K562 (cell line): ENCODE measurements at regions not wholly inside any gene's neighbourhood (a gene's known extent, or its start where the extent isn't known, plus 50 kb on each side); places are given as distances from the start of the nearest gene placed in this dataset.

ENCODE experiments used
- ATAC-seq: fragments of 200-7000 bp; cut with Tn5 transposase; 3 replicates; pipeline ENCODE4 v1.9.1; 2020; ENCODE audit warnings: moderate library complexity
- BruUV-seq: library from RNA; stranded (reverse); fragments of 400-500 nt; replicated peaks from 2 replicates; lab custom pipeline; 2021; lab: Mats Ljungman, UMichigan
- CTCF ChIA-PET: fragments of 300-600 bp; formaldehyde crosslinking; extraction: SDS; loops from one replicate; lab custom pipeline; 2021; ENCODE audit warnings: low intra/inter-chr PET ratio; lab: Yijun Ruan, JAX
- POLR2A ChIA-PET: fragments of 300-600, 350-650 bp; sonication (Branson Sonifier 250); formaldehyde crosslinking; extraction: SDS; loops from one replicate; lab custom pipeline; 2021; ENCODE audit warnings: antibody characterized with exemption, inconsistent platforms; lab: Yijun Ruan, JAX
- DNase-seq, 4 experiments: peaks; one replicate each; pipeline versions ENCODE4 v3.0.0 to v3.0.0-alpha.2; 2011 to 2018; ENCODE audit warnings: low spot score in 3 of 4, mixed read lengths in 3 of 4; ENCODE audit errors: extremely low read depth in 1 of 4
- FAIRE-seq: peaks from 2 replicates; lab custom pipeline; 2011; peaks lifted over from hg19 to GRCh38; lab: Jason Lieb, UNC
- H2AFZ ChIP-seq: 2 replicates; pipeline ENCODE4 v1.6.0; 2011; ENCODE audit warnings: low read depth, low read length, control low read depth, inconsistent platforms
- H3K27ac ChIP-seq: fragments of 200-600 bp; 3 replicates; pipeline ENCODE4 v1.8.0; 2011; ENCODE audit warnings: low read depth, mild to moderate bottlenecking, control low read depth, inconsistent platforms, low read length, moderate library complexity, mixed read lengths; ENCODE audit errors: extremely low read depth
- H3K27me3 ChIP-seq, 2 experiments: fragments of 300-600 bp in 1 of 2; 2 replicates in 1 of 2; 3 replicates in 1 of 2; pipeline versions ENCODE4 v1.6.0 to v1.8.0; 2011; ENCODE audit warnings: inconsistent platforms in 2 of 2, low read length in 2 of 2, mild to moderate bottlenecking in 1 of 2, mixed read lengths in 1 of 2, moderate library complexity in 1 of 2; ENCODE audit not compliant: control insufficient read depth in 2 of 2, insufficient read depth in 2 of 2
- H3K36me3 ChIP-seq: fragments of 300-600 bp; 3 replicates; pipeline ENCODE4 v1.8.0; 2011; ENCODE audit warnings: mild to moderate bottlenecking, low read length, inconsistent platforms; ENCODE audit not compliant: control insufficient read depth, insufficient read depth
- H3K4me1 ChIP-seq, 2 experiments: fragments of 200-600 bp in 1 of 2; replicated peaks in 1 of 2; 2 replicates in 1 of 2; 3 replicates in 1 of 2; pipeline versions ENCODE4 v1.5.1 to v1.8.0; 2011; ENCODE audit warnings: inconsistent platforms in 2 of 2, low read length in 2 of 2, mild to moderate bottlenecking in 1 of 2, mixed read lengths in 1 of 2, moderate library complexity in 1 of 2; ENCODE audit not compliant: control insufficient read depth in 2 of 2, insufficient read depth in 2 of 2
- H3K4me2 ChIP-seq: 2 replicates; pipeline ENCODE4 v1.6.1; 2011; ENCODE audit warnings: low read length, control low read depth, inconsistent platforms, mixed read lengths; ENCODE audit not compliant: insufficient read depth
- H3K4me3 ChIP-seq: fragments of 200-600 bp; sonication (generic), shearing (Covaris generic); 2 replicates; pipeline ENCODE4 v1.5.1; 2016; ENCODE audit warnings: control low read depth, inconsistent platforms
- H3K79me2 ChIP-seq: fragments of 200-600 bp; 3 replicates; pipeline ENCODE4 v1.8.0; 2011; ENCODE audit warnings: low read length, inconsistent platforms; ENCODE audit not compliant: control insufficient read depth, insufficient read depth
- H3K9ac ChIP-seq, 2 experiments: 2 replicates each; pipeline versions ENCODE4 v1.6.0 to v1.6.1; 2011; ENCODE audit warnings: low read depth in 2 of 2, low read length in 2 of 2, control low read depth in 1 of 2, inconsistent platforms in 1 of 2, mild to moderate bottlenecking in 1 of 2, mixed read lengths in 1 of 2; ENCODE audit not compliant: insufficient read depth in 1 of 2
- H3K9me1 ChIP-seq: one replicate; pipeline ENCODE4 v1.6.0; 2011; ENCODE audit warnings: inconsistent platforms, mild to moderate bottlenecking, low read length, moderate library complexity; ENCODE audit not compliant: control insufficient read depth, insufficient read depth
- H3K9me3 ChIP-seq: replicated peaks from 2 replicates; pipeline ENCODE4 v1.5.1; 2011; ENCODE audit warnings: low read depth, low read length, inconsistent platforms; ENCODE audit not compliant: control insufficient read depth, insufficient read depth
- H4K20me1 ChIP-seq: replicated peaks from 2 replicates; pipeline ENCODE4 v1.6.1; 2011; ENCODE audit warnings: low read length, inconsistent platforms, mixed read lengths; ENCODE audit not compliant: control insufficient read depth, insufficient read depth
- ATF3 ChIP-seq, 2 experiments: fragments of 450-650 bp in 1 of 2; sonication (generic) in 1 of 2; formaldehyde crosslinking in 1 of 2; IDR thresholded peaks in 1 of 2; conservative IDR thresholded peaks in 1 of 2; 2 replicates each; pipeline versions ENCODE4 v1.6.1 to v1.8.1; 2016 to 2023; ENCODE audit warnings: mild to moderate bottlenecking in 2 of 2, moderate library complexity in 2 of 2, inconsistent platforms in 1 of 2, missing genetic modification reagents in 1 of 2
- DIDO1 ChIP-seq: fragments of 450-650 bp; IDR thresholded peaks from 2 replicates; pipeline ENCODE4 v1.6.1; 2016; ENCODE audit warnings: low read depth, missing biosample characterization, missing genetic modification characterization
- MAFK ChIP-seq: IDR thresholded peaks from 2 replicates; pipeline ENCODE4 v1.6.1; 2011; ENCODE audit warnings: low read length, improper control_type of control experiment
- MAZ ChIP-seq, 2 experiments: fragments of 450-650 bp in 1 of 2; sonication (generic) in 1 of 2; formaldehyde crosslinking; IDR thresholded peaks in 1 of 2; conservative IDR thresholded peaks in 1 of 2; 2 replicates each; pipeline versions ENCODE4 v1.4.0 to v1.5.0; 2020; ENCODE audit warnings: mild to moderate bottlenecking in 1 of 2, missing genetic modification reagents in 1 of 2
- SPI1 ChIP-seq: IDR thresholded peaks from 2 replicates; pipeline ENCODE4 v1.6.1; 2011; ENCODE audit warnings: low read depth, low read length, control low read depth, borderline replicate concordance
- ZNF407 ChIP-seq: fragments of 450-650 bp; IDR thresholded peaks from 2 replicates; pipeline ENCODE4 v1.6.1; 2016; ENCODE audit warnings: low read depth
- ZNF408 ChIP-seq: fragments of 250-450 bp; sonication (Bioruptor Pico); IDR thresholded peaks from 2 replicates; pipeline ENCODE4 v1.4.0; 2020; ENCODE audit warnings: low read depth, mild to moderate bottlenecking, moderate library complexity
- ZNF518B ChIP-seq: fragments of 250-450 bp; sonication (Bioruptor Pico); IDR thresholded peaks from 2 replicates; pipeline ENCODE4 v1.5.0; 2021; ENCODE audit warnings: mild to moderate bottlenecking, moderate library complexity
- ZSCAN32 ChIP-seq: fragments of 450-650 bp; formaldehyde crosslinking; IDR thresholded peaks from 2 replicates; pipeline ENCODE4 v1.4.0; 2020; ENCODE audit warnings: mild to moderate bottlenecking, moderate library complexity
- WGBS: fragments of 100-300 bp; shearing (Covaris generic); methylation state at CpG from one replicate; pipeline ENCODE4 v1.1.6; 2016; ENCODE audit warnings: low coverage, mixed read lengths; ENCODE audit not compliant: insufficient coverage; ENCODE audit errors: missing lambda C conversion rate; 5-methylcytosine and 5-hydroxymethylcytosine counted together
- in situ Hi-C: fragments of 300-500 bp; cut with MboI; formaldehyde crosslinking; loops from 4 replicates; pipeline ENCODE4 v1.15.0; 2018; ENCODE audit warnings: inconsistent platforms, mixed read lengths
- intact Hi-C: fragments of 100-400 bp; cut with micrococcal nuclease; formaldehyde crosslinking; loops from 2 replicates; pipeline ENCODE4 v1.14.2; 2022

- ChIA-PET CTCF (no interaction called here), POLR2A (no interaction called here)
- Histone ChIP-seq H3K27ac (no peak overlapping the region), H3K4me2 (no peak overlapping the region), H3K27me3 (no peaks in the 10 kb centered on the region), H3K4me3 (no peak overlapping the region), H3K4me1 (no peaks in the 10 kb centered on the region), H2AFZ (no peak overlapping the region), H3K9me1 (no peaks in the 10 kb centered on the region), H3K79me2 (no peaks in the 10 kb centered on the region), H3K9me3 (no peaks in the 10 kb centered on the region), H3K36me3 (no peaks in the 10 kb centered on the region), H4K20me1 (no peaks in the 10 kb centered on the region), H3K9ac (no peak overlapping the region)
- ATAC-seq (no peak), FAIRE-seq (no peak), DNase-seq (no peak)
- BruUV-seq, result no TSS peak
- WGBS, result 0% methylated on average over 4 of the region's 4 CpGs
- intact Hi-C loops, result no loop called here
- in situ Hi-C loops, result no loop called here
- TF ChIP-seq DIDO1 (no peak), ATF3 (IDR thresholded peaks at IDR 0.05) (no peak), ATF3 (CRISPR knock-in tag; conservative IDR thresholded peaks at IDR 0.05) (no peak), ZNF407 (no peak), ZNF518B (CRISPR knock-in tag) (no peak), SPI1 (no peak), MAFK (no peak), ZSCAN32 (no peak), ZNF408 (CRISPR knock-in tag) (no peak), MAZ (CRISPR knock-in tag; conservative IDR thresholded peaks at IDR 0.05 in 1 of 2, IDR thresholded peaks at IDR 0.05 in 1 of 2) (no peak)
These were observed 385.5 kb downstream of the IL20RB start for GRCh38 chr3:137343283-137343682.
